ENCODE measurements at regions not wholly inside any gene's neighbourhood (a gene's known extent, or its start where the extent isn't known, plus 50 kb on each side); places are given as distances from the start of the nearest gene placed in this dataset.

- Histone ChIP-seq H3K36me3 (no peaks in the 10 kb centered on the region), H3K27ac (no peak overlapping the region), H3K4me3 (no peak overlapping the region), H3K27me3 (no peaks in the 10 kb centered on the region), H3K4me1 (no peaks in the 10 kb centered on the region), H3K9me3 (no peaks in the 10 kb centered on the region)
- DNase-seq (ENCODE audit: extremely low spot score in 2 of 2), result no peak
- TF ChIP-seq POLR2AphosphoS5 (IDR thresholded peaks at IDR 0.05; ENCODE audit: insufficient read depth in 1 of 2, low read depth in 1 of 2) (no peak), POLR2A (IDR thresholded peaks at IDR 0.05) (no peak), CTCF (IDR thresholded peaks at IDR 0.05) (no peak)
- intact Hi-C loops (cut with DNase I), result no loop called here
Observed at GRCh38 chr18:73940721-73941120, 206.9 kb downstream of the FBXO15 start.

- H3K27ac ChIP-seq, result no peak overlapping the region
- no peak for DNase-seq (ENCODE audit: extremely low spot score in 2 of 2)
- H3K4me1 ChIP-seq, result no peaks in the 10 kb centered on the region
- TF ChIP-seq POLR2A (IDR thresholded peaks at IDR 0.05) (no peak), POLR2AphosphoS5 (IDR thresholded peaks at IDR 0.05; ENCODE audit: insufficient read depth in 1 of 2, low read depth in 1 of 2) (no peak), CTCF (IDR thresholded peaks at IDR 0.05) (no peak)
- H3K27me3 ChIP-seq, result no peaks in the 10 kb centered on the region
- H3K4me3 ChIP-seq, result no peak overlapping the region
- intact Hi-C loops (cut with DNase I), result no loop called here
- no peaks in the 10 kb centered on the region for H3K36me3 ChIP-seq
- no peaks in the 10 kb centered on the region for H3K9me3 ChIP-seq
Observed at GRCh38 chr18:73939391-73939790, 208.2 kb downstream of the FBXO15 start.

GRCh38 chr18:73933685-73934084, 213.9 kb downstream of the FBXO15 start:
- Histone ChIP-seq H3K4me1 (no peaks in the 10 kb centered on the region), H3K27me3 (no peaks in the 10 kb centered on the region), H3K36me3 (no peaks in the 10 kb centered on the region), H3K4me3 (no peak overlapping the region), H3K9me3 (no peaks in the 10 kb centered on the region), H3K27ac (no peak overlapping the region)
- intact Hi-C loops (cut with DNase I), result no loop called here
- TF ChIP-seq POLR2AphosphoS5 (IDR thresholded peaks at IDR 0.05; ENCODE audit: insufficient read depth in 1 of 2, low read depth in 1 of 2), result no peak
- no peak for TF ChIP-seq POLR2A (IDR thresholded peaks at IDR 0.05)
- no peak for TF ChIP-seq CTCF (IDR thresholded peaks at IDR 0.05)
- DNase-seq (ENCODE audit: extremely low spot score in 2 of 2), result no peak

- no peaks in the 10 kb centered on the region for H3K36me3 ChIP-seq
- intact Hi-C loops (cut with DNase I), result no loop called here
- H3K4me1 ChIP-seq, result no peaks in the 10 kb centered on the region
- no peak overlapping the region for H3K4me3 ChIP-seq
- H3K9me3 ChIP-seq, result no peaks in the 10 kb centered on the region
- H3K27me3 ChIP-seq, result no peaks in the 10 kb centered on the region
- no peak overlapping the region for H3K27ac ChIP-seq
- TF ChIP-seq POLR2AphosphoS5 (IDR thresholded peaks at IDR 0.05; ENCODE audit: insufficient read depth in 1 of 2, low read depth in 1 of 2) (no peak), CTCF (IDR thresholded peaks at IDR 0.05) (no peak), POLR2A (IDR thresholded peaks at IDR 0.05) (no peak)
- DNase-seq (ENCODE audit: extremely low spot score in 2 of 2), result no peak
Observed at GRCh38 chr18:73932976-73933375, 214.7 kb downstream of the FBXO15 start.

- Histone ChIP-seq H3K36me3 (no peaks in the 10 kb centered on the region), H3K27me3 (no peaks in the 10 kb centered on the region), H3K4me3 (no peak overlapping the region), H3K27ac (no peak overlapping the region), H3K4me1 (no peaks in the 10 kb centered on the region), H3K9me3 (no peaks in the 10 kb centered on the region)
- TF ChIP-seq CTCF (IDR thresholded peaks at IDR 0.05) (no peak), POLR2A (IDR thresholded peaks at IDR 0.05) (no peak), POLR2AphosphoS5 (IDR thresholded peaks at IDR 0.05; ENCODE audit: insufficient read depth in 1 of 2, low read depth in 1 of 2) (no peak)
- no peak for DNase-seq (ENCODE audit: extremely low spot score in 2 of 2)
- intact Hi-C loops (cut with DNase I), result no loop called here
Observed at GRCh38 chr18:73927496-73927895, 220.1 kb downstream of the FBXO15 start.

All from vagina (tissue), 2 donors.